HCT116 (cell line): ENCODE measurements at regions not wholly inside any gene's neighbourhood (a gene's known extent, or its start where the extent isn't known, plus 50 kb on each side); places are given as distances from the start of the nearest gene placed in this dataset.

ENCODE experiments used
- ATAC-seq: fragments of 200-7000 bp; cut with Tn5 transposase; 2 replicates; pipeline ENCODE4 v1.9.1; 2020; ENCODE audit warnings: mild to moderate bottlenecking, moderate library complexity
- BruUV-seq: library from RNA; stranded (reverse); fragments of 400-500 nt; replicated peaks from 2 replicates; lab custom pipeline; 2021; lab: Mats Ljungman, UMichigan
- CTCF ChIA-PET: fragments of 300-600 bp; sonication (Branson Sonifier 250); formaldehyde crosslinking; loops from one replicate; lab custom pipeline; 2021; ENCODE audit warnings: antibody characterized with exemption; lab: Charles Lee
- POLR2A ChIA-PET: fragments of 300-600, 350-600 bp; sonication (Branson Sonifier 250); formaldehyde crosslinking; loops from one replicate; lab custom pipeline; 2021; ENCODE audit warnings: antibody characterized with exemption; lab: Charles Lee
- RAD21 ChIA-PET, 2 experiments: fragments of 300-600 bp; sonication (Branson Sonifier 250); formaldehyde crosslinking; loops; one replicate each; lab custom pipeline; 2023; ENCODE audit warnings: low total read pairs in 2 of 2; ENCODE audit not compliant: uncharacterized antibody in 2 of 2, unreplicated experiment in 2 of 2, low non-redundant PET in 1 of 2; lab: Charles Lee
- DNase-seq: peaks from one replicate; pipeline ENCODE4 v3.0.0-alpha.2; 2010; ENCODE audit warnings: low read depth, low spot score
- H2AFZ ChIP-seq: fragments of 200-600 bp; shearing (Covaris generic), sonication (generic); 2 replicates; pipeline ENCODE4 v1.6.1; 2017; ENCODE audit warnings: low read depth, mixed run types, mixed read lengths, antibody characterized with exemption, low read length; ENCODE audit not compliant: poor library complexity, severe bottlenecking
- H3K27ac ChIP-seq: 2 replicates; pipeline ENCODE4 v1.5.1; 2012; ENCODE audit warnings: low read depth, low read length
- H3K27me3 ChIP-seq: fragments of 200-600 bp; sonication (generic); 2 replicates; pipeline ENCODE4 v1.6.1; 2016; ENCODE audit warnings: mixed run types, low read length, mixed read lengths; ENCODE audit not compliant: insufficient read depth
- H3K36me3 ChIP-seq, 2 experiments: fragments of 200-500 bp in 1 of 2; fragments of 200-600 bp in 1 of 2; sonication (Bioruptor generic) in 1 of 2; sonication (generic) in 1 of 2; 2 replicates each; pipeline versions ENCODE4 v1.5.1 to v1.6.1; 2014 to 2016; ENCODE audit warnings: low read length in 2 of 2, inconsistent platforms in 1 of 2, mixed read lengths in 1 of 2, mixed run types in 1 of 2; ENCODE audit not compliant: insufficient read depth in 2 of 2, control insufficient read depth in 1 of 2
- H3K4me1 ChIP-seq, 2 experiments: fragments of 200-600 bp in 1 of 2; sonication (generic) in 1 of 2; 2 replicates each; pipeline versions ENCODE4 v1.5.1 to v1.6.1; 2012 to 2017; ENCODE audit warnings: low read length in 2 of 2, inconsistent platforms in 1 of 2, mild to moderate bottlenecking in 1 of 2, mixed read lengths in 1 of 2, mixed run types in 1 of 2, moderate library complexity in 1 of 2; ENCODE audit not compliant: insufficient read depth in 2 of 2, control insufficient read depth in 1 of 2
- H3K4me2 ChIP-seq: fragments of 200-600 bp; sonication (generic); 2 replicates; pipeline ENCODE4 v1.6.1; 2017; ENCODE audit warnings: mixed run types, low read length, mixed read lengths
- H3K4me3 ChIP-seq, 2 experiments: fragments of 200-600 bp in 1 of 2; sonication (generic) in 1 of 2; replicated peaks in 1 of 2; 2 replicates each; pipeline ENCODE4 v1.5.1; 2011 to 2016; ENCODE audit warnings: low read length in 2 of 2, control low read depth in 1 of 2, low read depth in 1 of 2, mild to moderate bottlenecking in 1 of 2, mixed read lengths in 1 of 2, mixed run types in 1 of 2
- H3K79me2 ChIP-seq: fragments of 200-600 bp; sonication (generic); 2 replicates; pipeline ENCODE4 v1.6.1; 2017; ENCODE audit warnings: mild to moderate bottlenecking, mixed run types, low read length, moderate library complexity, mixed read lengths; ENCODE audit not compliant: insufficient read depth
- H3K9ac ChIP-seq: fragments of 200-600 bp; sonication (generic); 2 replicates; pipeline ENCODE4 v1.6.1; 2016; ENCODE audit warnings: low read length, mixed read lengths
- H3K9me2 ChIP-seq: fragments of 200-600 bp; sonication (generic), shearing (Covaris generic); 2 replicates; pipeline ENCODE4 v1.6.1; 2017; ENCODE audit warnings: mixed run types, mild to moderate bottlenecking, moderate library complexity; ENCODE audit not compliant: insufficient read depth
- H3K9me3 ChIP-seq, 2 experiments: fragments of 200-500 bp in 1 of 2; fragments of 200-600 bp in 1 of 2; sonication (Bioruptor generic) in 1 of 2; sonication (generic) in 1 of 2; 2 replicates each; pipeline ENCODE4 v1.6.1; 2014 to 2017; ENCODE audit warnings: low read length in 2 of 2, mixed read lengths in 2 of 2, inconsistent platforms in 1 of 2, low read depth in 1 of 2, mild to moderate bottlenecking in 1 of 2, mixed run types in 1 of 2, moderate library complexity in 1 of 2; ENCODE audit not compliant: control insufficient read depth in 1 of 2, insufficient read depth in 1 of 2
- H4K20me1 ChIP-seq: fragments of 200-600 bp; sonication (generic), shearing (Covaris generic); 2 replicates; pipeline ENCODE4 v1.6.1; 2017; ENCODE audit warnings: mixed run types, mild to moderate bottlenecking, moderate library complexity; ENCODE audit not compliant: insufficient read depth
- CEBPB ChIP-seq: IDR thresholded peaks from 2 replicates; pipeline ENCODE4 v1.6.1; 2012; ENCODE audit warnings: low read depth
- EGR1 ChIP-seq: IDR thresholded peaks from 2 replicates; pipeline ENCODE4 v1.6.1; 2012; ENCODE audit warnings: low read depth
- ELF1 ChIP-seq: IDR thresholded peaks from 2 replicates; pipeline ENCODE4 v1.6.1; 2012; ENCODE audit warnings: low read depth, borderline replicate concordance
- EZH2phosphoT487 ChIP-seq: fragments of 200-600 bp; IDR thresholded peaks from 2 replicates; pipeline ENCODE4 v1.6.1; 2018; ENCODE audit warnings: antibody characterized with exemption, borderline replicate concordance
- JUND ChIP-seq: IDR thresholded peaks from 2 replicates; pipeline ENCODE4 v1.6.1; 2012
- MAX ChIP-seq: IDR thresholded peaks from 2 replicates; pipeline ENCODE4 v1.6.1; 2012
- POLR2A ChIP-seq: IDR thresholded peaks from 2 replicates; pipeline ENCODE4 v1.7.0; 2011; ENCODE audit warnings: borderline replicate concordance; ENCODE audit not compliant: insufficient read depth, insufficient read length; ENCODE audit errors: extremely low read depth
- REST ChIP-seq: IDR thresholded peaks from 2 replicates; pipeline ENCODE4 v1.6.1; 2012; ENCODE audit warnings: low read depth
- SIN3A ChIP-seq: IDR thresholded peaks from 2 replicates; pipeline ENCODE4 v1.6.1; 2012; ENCODE audit warnings: low read depth
- SP1 ChIP-seq: IDR thresholded peaks from 2 replicates; pipeline ENCODE4 v1.6.1; 2012; ENCODE audit warnings: low read depth
- ZFX ChIP-seq: fragments of 450-650 bp; IDR thresholded peaks from 2 replicates; pipeline ENCODE4 v1.6.1; 2017
- intact Hi-C: fragments of 100-400 bp; cut with micrococcal nuclease; formaldehyde crosslinking; loops from 2 replicates; pipeline ENCODE4 v1.10.0; 2022

GRCh38 chr5:85462957-85463356, 1078.3 kb upstream of the EDIL3 start:
- TF ChIP-seq REST (no peak), EGR1 (no peak), ZFX (no peak), JUND (no peak), EZH2phosphoT487 (no peak), POLR2A (no peak), CEBPB (no peak), SIN3A (no peak), MAX (no peak)
- TF ChIP-seq, all 23 proteins: peak for 0
- H3K27me3 ChIP-seq, result no peaks in the 10 kb centered on the region
- H3K27ac ChIP-seq, result no peak overlapping the region
- no peak overlapping the region for H3K4me3 ChIP-seq
- no peaks in the 10 kb centered on the region for H3K9me2 ChIP-seq
- ATAC-seq (no peak), DNase-seq (no peak)
- ChIA-PET POLR2A (no interaction called here), RAD21 (no interaction called here), CTCF (no interaction called here)
- BruUV-seq, result no TSS peak
- H3K9ac ChIP-seq, result no peak overlapping the region
- no peaks in the 10 kb centered on the region for H3K4me1 ChIP-seq
- H3K36me3 ChIP-seq, result no peaks in the 10 kb centered on the region
- no peak overlapping the region for H3K4me2 ChIP-seq
- no peaks in the 10 kb centered on the region for H3K9me3 ChIP-seq
- intact Hi-C loops, result no loop called here
- no peaks in the 10 kb centered on the region for H3K79me2 ChIP-seq
- H4K20me1 ChIP-seq, result no peaks in the 10 kb centered on the region
- no peak overlapping the region for H2AFZ ChIP-seq

DNA sequence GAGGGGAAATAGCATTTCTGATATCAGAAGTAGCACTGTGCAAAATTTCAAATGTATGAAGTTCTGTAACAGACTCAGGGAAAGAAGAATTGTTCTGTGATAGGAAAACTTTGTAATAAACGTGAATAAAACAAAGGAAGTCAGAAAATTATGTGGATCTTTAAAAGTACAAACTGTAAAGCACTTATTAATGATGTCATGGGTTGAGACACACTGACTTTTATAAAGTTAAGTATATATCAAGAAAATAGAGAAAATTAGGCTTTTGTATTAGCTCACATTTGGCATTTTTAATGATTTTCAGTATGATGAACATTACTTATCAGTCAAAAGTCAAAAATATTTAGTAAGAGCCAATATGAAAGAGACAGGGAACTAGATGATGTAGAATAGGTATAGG, 1081.7 kb upstream of the EDIL3 start:
- no peaks in the 10 kb centered on the region for H3K79me2 ChIP-seq
- TF ChIP-seq SP1 (no peak), ELF1 (no peak)
- no peaks in the 10 kb centered on the region for H4K20me1 ChIP-seq
- H3K36me3 ChIP-seq, result no peaks in the 10 kb centered on the region
- H3K9me3 ChIP-seq, result no peaks in the 10 kb centered on the region
- ATAC-seq (no peak), DNase-seq (no peak)
- BruUV-seq, result no TSS peak
- no peak overlapping the region for H2AFZ ChIP-seq
- no peaks in the 10 kb centered on the region for H3K4me1 ChIP-seq
- H3K9ac ChIP-seq, result no peak overlapping the region
- RAD21 ChIA-PET, result no interaction called here
- no peak overlapping the region for H3K4me2 ChIP-seq
- POLR2A ChIA-PET, result no interaction called here
- CTCF ChIA-PET, result no interaction called here
- no peaks in the 10 kb centered on the region for H3K27me3 ChIP-seq
- no peaks in the 10 kb centered on the region for H3K9me2 ChIP-seq
- no peak overlapping the region for H3K4me3 ChIP-seq
- intact Hi-C loops, result no loop called here
- H3K27ac ChIP-seq, result no peak overlapping the region
